HG02571 (cell line): ENCODE measurements at regions not wholly inside any gene's neighbourhood (a gene's known extent, or its start where the extent isn't known, plus 50 kb on each side); places are given as distances from the start of the nearest gene placed in this dataset.

ENCODE experiments used
- ATAC-seq: cut with Tn5 transposase; IDR thresholded peaks from one replicate; pipeline ENCODE4 v1.9.1; 2021; ENCODE audit warnings: mild to moderate bottlenecking, moderate library complexity; ENCODE audit not compliant: unreplicated experiment

GRCh38 chr13:91174886-91175501 lies 172.5 kb upstream of the MIR17HG start:
- ATAC-seq = no peak

- no peak for ATAC-seq
Measured at GRCh38 chr13:91178099-91178498, 169.4 kb upstream of the MIR17HG start.

GRCh38 chr13:91181892-91182291 lies 165.6 kb upstream of the MIR17HG start:
- ATAC-seq = no peak

GRCh38 chr13:91184244-91184926 lies 163.1 kb upstream of the MIR17HG start:
- ATAC-seq = no peak

GRCh38 chr13:91185294-91185863 lies 162.1 kb upstream of the MIR17HG start:
- no peak for ATAC-seq

- no peak for ATAC-seq
Measured at GRCh38 chr13:91187522-91187921, 160.0 kb upstream of the MIR17HG start.

GRCh38 chr13:91189506-91189905 lies 158.0 kb upstream of the MIR17HG start:
- no peak for ATAC-seq

GRCh38 chr13:91193358-91193757 lies 154.1 kb upstream of the MIR17HG start:
- ATAC-seq = no peak

GRCh38 chr13:91195789-91196188 lies 151.7 kb upstream of the MIR17HG start:
- ATAC-seq = no peak

GRCh38 chr13:91196958-91197357 lies 150.5 kb upstream of the MIR17HG start:
- ATAC-seq = no peak

GRCh38 chr13:91199866-91200265 lies 147.6 kb upstream of the MIR17HG start:
- no peak for ATAC-seq

- ATAC-seq = no peak
Measured at GRCh38 chr13:91200486-91200885, 147.0 kb upstream of the MIR17HG start.

GRCh38 chr13:91203430-91203829 lies 144.1 kb upstream of the MIR17HG start:
- ATAC-seq = no peak

GRCh38 chr13:91207261-91207660 lies 140.2 kb upstream of the MIR17HG start:
- ATAC-seq = no peak

- no peak for ATAC-seq
Measured at GRCh38 chr13:91211510-91211909, 136.0 kb upstream of the MIR17HG start.

GRCh38 chr13:91212231-91212630 lies 135.3 kb upstream of the MIR17HG start:
- ATAC-seq = no peak

GRCh38 chr13:91214031-91214430 lies 133.5 kb upstream of the MIR17HG start:
- ATAC-seq = no peak

GRCh38 chr13:91216928-91217700 lies 130.4 kb upstream of the MIR17HG start:
- ATAC-seq = no peak

GRCh38 chr13:91219201-91219600 lies 128.3 kb upstream of the MIR17HG start:
- ATAC-seq = no peak

GRCh38 chr13:91220872-91221271 lies 126.6 kb upstream of the MIR17HG start:
- no peak for ATAC-seq

GRCh38 chr13:91228108-91228507 lies 119.4 kb upstream of the MIR17HG start:
- ATAC-seq = no peak

GRCh38 chr13:91228940-91229339 lies 118.5 kb upstream of the MIR17HG start:
- ATAC-seq = no peak
